Small intestine (tissue), 7 donors: ENCODE measurements at regions not wholly inside any gene's neighbourhood (a gene's known extent, or its start where the extent isn't known, plus 50 kb on each side); places are given as distances from the start of the nearest gene placed in this dataset.
"Not testable (repeated sequence)": the region's sequence is repeated elsewhere in the genome, so short reads cannot be mapped to it uniquely, and the experiment has no call there.

Source experiments
- DNase-seq, 2 donors: peaks; one replicate each; pipeline versions ENCODE4 v3.0.0 to v3.0.0-alpha.2; 2013
- FAIRE-seq: peaks from 2 replicates; lab custom pipeline; 2012; peaks lifted over from hg19 to GRCh38; lab: Jason Lieb, UNC
- H3K27ac ChIP-seq, 3 donors: one replicate each; pipeline ENCODE4 v1.5.1; 2013; ENCODE audit warnings: low read length in 2 of 3, mild to moderate bottlenecking in 2 of 3, control low read depth in 1 of 3, inconsistent platforms in 1 of 3, low read depth in 1 of 3, moderate library complexity in 1 of 3
- H3K27me3 ChIP-seq, 3 donors: one replicate each; pipeline ENCODE4 v1.6.1; 2013; ENCODE audit warnings: low read length in 3 of 3, inconsistent platforms in 1 of 3; ENCODE audit not compliant: control insufficient read depth in 3 of 3, insufficient read depth in 3 of 3
- H3K36me3 ChIP-seq, 3 donors: one replicate each; pipeline ENCODE4 v1.6.1; 2013; ENCODE audit warnings: low read length in 3 of 3, inconsistent platforms in 1 of 3, low read depth in 1 of 3, mild to moderate bottlenecking in 1 of 3, moderate library complexity in 1 of 3; ENCODE audit not compliant: control insufficient read depth in 3 of 3, insufficient read depth in 2 of 3
- H3K4me1 ChIP-seq, 3 donors: one replicate each; pipeline ENCODE4 v1.6.1; 2013; ENCODE audit warnings: low read length in 2 of 3, inconsistent platforms in 1 of 3, low read depth in 1 of 3, mild to moderate bottlenecking in 1 of 3, moderate library complexity in 1 of 3; ENCODE audit not compliant: control insufficient read depth in 3 of 3, insufficient read depth in 2 of 3
- H3K4me3 ChIP-seq, 3 donors: one replicate each; pipeline ENCODE4 v1.5.1; 2013; ENCODE audit warnings: low read length in 3 of 3, control low read depth in 1 of 3, inconsistent platforms in 1 of 3, low read depth in 1 of 3, mild to moderate bottlenecking in 1 of 3, moderate library complexity in 1 of 3
- H3K9me3 ChIP-seq, 2 donors: one replicate each; pipeline ENCODE4 v1.6.1; 2013; ENCODE audit warnings: low read depth in 1 of 2, low read length in 1 of 2; ENCODE audit not compliant: control insufficient read depth in 2 of 2, insufficient read depth in 1 of 2
- WGBS, 3 donors: extraction: QIAGEN DNeasy Blood & Tissue Kit; methylation state at CpG; one replicate each; pipeline ENCODE4 v1.1.7; 2013; 5-methylcytosine and 5-hydroxymethylcytosine counted together
- donor health status: healthy with polysubstance abuse.
- donor health status: control.
- donor health status: control.
- donor health status: Bipolar disorder and iron deficiency.
- donor health status: healthy.

- peaks cover 2 to 16% of the 10 kb centered on the region in 2 donors for H3K9me3 ChIP-seq
- not testable (repeated sequence) for FAIRE-seq, H3K4me1 ChIP-seq, H3K4me3 ChIP-seq, DNase-seq, H3K27ac ChIP-seq, H3K27me3 ChIP-seq, H3K36me3 ChIP-seq
- WGBS, 3 donors: 86 to 95% (median 89%) methylated on average over 2 of the region's 2 CpGs
These were observed 59.5 kb upstream of the MAP10 start for GRCh38 chr1:232745698-232746097.

DNA sequence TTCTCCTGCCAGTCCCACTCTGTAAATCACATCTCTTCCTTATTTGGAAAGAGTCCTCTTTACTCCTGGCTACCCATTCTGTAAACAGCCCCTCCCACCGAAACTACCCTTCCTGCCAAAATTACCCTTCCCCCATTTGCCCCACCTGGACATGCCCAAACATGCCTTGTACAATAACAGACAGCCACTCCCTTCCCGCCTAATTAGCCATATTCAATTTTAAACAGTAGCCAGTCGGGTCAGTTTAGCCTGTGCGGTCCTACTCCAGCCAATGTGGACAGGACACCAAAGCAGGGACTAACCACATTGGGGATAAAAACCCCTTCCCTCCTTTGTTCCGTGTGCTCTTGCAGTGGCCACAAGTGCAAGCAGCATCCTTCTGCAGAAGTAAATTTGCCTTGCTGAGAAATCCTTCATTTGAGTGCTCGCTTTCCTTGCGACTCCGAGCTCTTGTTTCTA, 56.3 kb upstream of the MAP10 start:
- Histone ChIP-seq H3K36me3 (no peaks in the 10 kb centered on the region), H3K4me1 (no peaks in the 10 kb centered on the region), H3K27ac (no peak overlapping the region), H3K27me3 (no peaks in the 10 kb centered on the region), H3K9me3 (peaks cover 2 to 16% of the 10 kb centered on the region in 2 donors), H3K4me3 (no peak overlapping the region)
- 81 to 85% (median 85%) methylated on average over 8 of the region's 8 CpGs for WGBS, 3 donors
- DNase-seq: no peak
- no peak for FAIRE-seq

DNA sequence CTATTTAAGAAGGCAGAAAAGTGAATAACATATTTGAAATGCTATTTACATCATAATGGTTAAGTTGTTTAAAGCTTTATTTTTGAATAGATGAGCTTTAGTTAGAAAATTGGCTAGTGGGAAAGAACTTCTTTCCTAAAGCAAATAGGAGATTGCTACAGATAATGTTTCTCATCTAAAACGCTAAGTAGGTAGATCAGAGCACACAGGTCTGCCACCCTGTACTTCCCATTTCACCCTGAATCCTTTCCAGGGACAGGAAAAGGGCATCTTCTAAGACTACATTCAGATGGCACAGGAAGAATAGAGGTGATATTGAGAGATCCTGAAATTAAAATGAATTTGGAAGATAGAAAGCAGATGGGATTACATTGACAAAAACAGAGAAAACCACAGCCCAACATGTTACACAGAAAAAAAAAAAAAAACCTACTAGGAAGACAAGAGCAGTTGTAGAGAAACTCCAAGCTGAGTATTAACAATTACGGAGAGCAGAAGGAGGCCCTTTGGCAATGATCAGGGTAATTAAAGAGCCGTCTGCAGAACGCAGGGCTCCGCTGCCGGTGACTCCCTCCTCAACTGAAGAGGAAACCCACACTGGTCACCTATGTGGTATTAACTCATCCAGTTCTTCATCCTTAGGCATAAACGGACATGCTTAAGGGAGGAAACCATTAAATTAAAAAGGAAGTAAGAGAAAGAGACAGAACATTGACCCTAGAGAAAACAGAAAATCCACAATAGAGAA, 53.6 kb upstream of the MAP10 start:
- Histone ChIP-seq H3K36me3 (no peaks in the 10 kb centered on the region), H3K27ac (no peak overlapping the region), H3K9me3 (peaks cover 2 to 16% of the 10 kb centered on the region in 2 donors), H3K4me1 (no peaks in the 10 kb centered on the region), H3K4me3 (no peak overlapping the region), H3K27me3 (no peaks in the 10 kb centered on the region)
- no peak for FAIRE-seq
- 32 to 39% (median 32%) methylated on average over 7 of the region's 7 CpGs for WGBS, 3 donors
- no peak for DNase-seq

- Histone ChIP-seq H3K4me3 (no peak overlapping the region), H3K4me1 (no peaks in the 10 kb centered on the region), H3K27ac (no peak overlapping the region), H3K9me3 (peaks cover 2 to 16% of the 10 kb centered on the region in 2 donors), H3K27me3 (no peaks in the 10 kb centered on the region), H3K36me3 (no peaks in the 10 kb centered on the region)
- 19 to 42% (median 39%) methylated on average over 1 of the region's 1 CpG for WGBS, 3 donors
- no peak for DNase-seq
- FAIRE-seq: no peak
These were observed 52.9 kb upstream of the MAP10 start for GRCh38 chr1:232752365-232752764.

- FAIRE-seq (no peak), DNase-seq (no peak)
- no peaks in the 10 kb centered on the region for H3K4me1 ChIP-seq
- 66 to 73% (median 72%) methylated on average over 1 of the region's 1 CpG for WGBS, 3 donors
- H3K27ac ChIP-seq: no peak overlapping the region
- H3K27me3 ChIP-seq: no peaks in the 10 kb centered on the region
- H3K4me3 ChIP-seq: no peak overlapping the region
- H3K36me3 ChIP-seq: no peaks in the 10 kb centered on the region
- no peaks in the 10 kb centered on the region for H3K9me3 ChIP-seq
These were observed 50.3 kb upstream of the MAP10 start for GRCh38 chr1:232754930-232755329.
